CD4-positive, alpha-beta memory T cell (primary cell): ENCODE measurements at regions not wholly inside any gene's neighbourhood (a gene's known extent, or its start where the extent isn't known, plus 50 kb on each side); places are given as distances from the start of the nearest gene placed in this dataset.

Source experiments
- CTCF ChIA-PET: fragments of 350-600 bp; sonication (Branson Sonifier 250); formaldehyde crosslinking; loops from one replicate; lab custom pipeline; 2021; ENCODE audit warnings: inconsistent platforms; ENCODE audit not compliant: partially characterized antibody; lab: Charles Lee
- POLR2A ChIA-PET: fragments of 350-600 bp; sonication (Branson Sonifier 250); formaldehyde crosslinking; loops from one replicate; lab custom pipeline; 2021; ENCODE audit not compliant: partially characterized antibody; lab: Charles Lee
- DNase-seq, 5 donors: peaks; one replicate each; pipeline versions ENCODE4 v3.0.0 to v3.0.0-alpha.2; 2020 to 2022; ENCODE audit warnings: mixed read lengths in 1 of 5
- H3K27ac ChIP-seq: one replicate; pipeline ENCODE4 v1.7.0; 2013; ENCODE audit warnings: low read depth, low read length
- H3K27me3 ChIP-seq: 2 replicates; pipeline ENCODE4 v1.7.0; 2013; ENCODE audit warnings: mild to moderate bottlenecking, low read length, moderate library complexity; ENCODE audit not compliant: insufficient read depth
- H3K36me3 ChIP-seq: 2 replicates; pipeline ENCODE4 v1.7.0; 2013; ENCODE audit warnings: mild to moderate bottlenecking, low read length, moderate library complexity; ENCODE audit not compliant: insufficient read depth
- H3K4me1 ChIP-seq: 2 replicates; pipeline ENCODE4 v1.7.0; 2013; ENCODE audit warnings: mild to moderate bottlenecking, low read length, moderate library complexity; ENCODE audit not compliant: insufficient read depth
- H3K4me3 ChIP-seq, 2 donors: one replicate each; pipeline ENCODE4 v1.7.0; 2013; ENCODE audit warnings: low read length in 2 of 2, mild to moderate bottlenecking in 1 of 2
- H3K9me3 ChIP-seq, 2 donors: one replicate each; pipeline ENCODE4 v1.7.0; 2013; ENCODE audit warnings: low read length in 2 of 2, control low read depth in 1 of 2; ENCODE audit not compliant: control insufficient read depth in 1 of 2
- H3K27ac Mint-ChIP-seq, 7 donors: one replicate each; pipeline ENCODE4 v1.8.0; 2020 to 2021; ENCODE audit warnings: mixed read lengths in 7 of 7, mild to moderate bottlenecking in 6 of 7, inconsistent platforms in 3 of 7, moderate library complexity in 3 of 7
- H3K27me3 Mint-ChIP-seq, 2 donors: one replicate each; pipeline ENCODE4 v1.8.0; 2020 to 2021; ENCODE audit warnings: mixed read lengths in 2 of 2
- H3K36me3 Mint-ChIP-seq, 2 donors: one replicate each; pipeline ENCODE4 v1.8.0; 2020 to 2021; ENCODE audit warnings: mixed read lengths in 2 of 2, inconsistent platforms in 1 of 2, mild to moderate bottlenecking in 1 of 2
- H3K4me1 Mint-ChIP-seq, 4 donors: one replicate each; pipeline ENCODE4 v1.8.0; 2020 to 2021; ENCODE audit warnings: mixed read lengths in 4 of 4, mild to moderate bottlenecking in 1 of 4
- H3K4me3 Mint-ChIP-seq, 8 donors: one replicate each; pipeline ENCODE4 v1.8.0; 2020 to 2021; ENCODE audit warnings: mixed read lengths in 8 of 8, mild to moderate bottlenecking in 7 of 8, moderate library complexity in 6 of 8, inconsistent platforms in 3 of 8
- H3K9me3 Mint-ChIP-seq, 8 donors: one replicate each; pipeline ENCODE4 v1.8.0; 2020 to 2021; ENCODE audit warnings: mixed read lengths in 8 of 8, mild to moderate bottlenecking in 5 of 8, inconsistent platforms in 3 of 8, moderate library complexity in 1 of 8
- intact Hi-C: fragments of 100-400 bp; cut with micrococcal nuclease; formaldehyde crosslinking; loops from one replicate; pipeline ENCODE4 v1.15.1; 2023

- ChIA-PET POLR2A (no interaction called here), CTCF (interaction anchor here (1.1 kb wide), 1 partner anchor 20 kb away, joined by 3 read pairs; no protein-coding TSS in a partner anchor)
- H3K9me3 Mint-ChIP-seq: peaks cover 0 to 8% (median 1%) of the 10 kb centered on the region in 8 donors
- no peaks in the 10 kb centered on the region for H3K36me3 Mint-ChIP-seq
- no peaks in the 10 kb centered on the region for H3K27me3 ChIP-seq
- H3K27me3 Mint-ChIP-seq: peaks cover 6 to 12% of the 10 kb centered on the region in 2 donors
- no peak overlapping the region for H3K27ac ChIP-seq
- no peaks in the 10 kb centered on the region for H3K36me3 ChIP-seq
- H3K4me3 ChIP-seq: no peak overlapping the region
- intact Hi-C loops: no loop called here
- no peak for DNase-seq
- no peaks in the 10 kb centered on the region for H3K4me1 Mint-ChIP-seq
- no peaks in the 10 kb centered on the region for H3K4me1 ChIP-seq
- no peaks in the 10 kb centered on the region for H3K9me3 ChIP-seq
- H3K27ac Mint-ChIP-seq: no peak overlapping the region
- H3K4me3 Mint-ChIP-seq: no peak overlapping the region
These were observed 405.6 kb downstream of the PMP22 start for GRCh38 chr17:14859542-14859941.

GRCh38 chr17:14856176-14856575 lies 408.9 kb downstream of the PMP22 start:
- no peaks in the 10 kb centered on the region for H3K9me3 ChIP-seq
- H3K4me3 Mint-ChIP-seq: no peak overlapping the region
- peaks cover 3 to 10% of the 10 kb centered on the region in 2 donors for H3K27me3 Mint-ChIP-seq
- no peaks in the 10 kb centered on the region for H3K4me1 ChIP-seq
- CTCF ChIA-PET: no interaction called here
- H3K36me3 ChIP-seq: no peaks in the 10 kb centered on the region
- no peak for DNase-seq
- no peaks in the 10 kb centered on the region for H3K4me1 Mint-ChIP-seq
- no peak overlapping the region for H3K4me3 ChIP-seq
- intact Hi-C loops: no loop called here
- POLR2A ChIA-PET: no interaction called here
- peaks cover 0 to 8% (median 0%) of the 10 kb centered on the region in 8 donors for H3K9me3 Mint-ChIP-seq
- H3K36me3 Mint-ChIP-seq: no peaks in the 10 kb centered on the region
- H3K27me3 ChIP-seq: no peaks in the 10 kb centered on the region
- no peak overlapping the region for H3K27ac ChIP-seq
- no peak overlapping the region for H3K27ac Mint-ChIP-seq

GRCh38 chr17:14854691-14855090 lies 410.4 kb downstream of the PMP22 start:
- Histone ChIP-seq H3K36me3 (no peaks in the 10 kb centered on the region), H3K4me3 (no peak overlapping the region), H3K9me3 (no peaks in the 10 kb centered on the region), H3K4me1 (no peaks in the 10 kb centered on the region), H3K27ac (no peak overlapping the region), H3K27me3 (no peaks in the 10 kb centered on the region)
- no peak overlapping the region for H3K4me3 Mint-ChIP-seq
- ChIA-PET POLR2A (no interaction called here), CTCF (no interaction called here)
- no peak for DNase-seq
- no peaks in the 10 kb centered on the region for H3K36me3 Mint-ChIP-seq
- H3K9me3 Mint-ChIP-seq: peaks cover 0 to 11% (median 4%) of the 10 kb centered on the region in 8 donors
- peaks cover 8% of the 10 kb centered on the region in 2 donors for H3K27me3 Mint-ChIP-seq
- H3K4me1 Mint-ChIP-seq: no peaks in the 10 kb centered on the region
- no peak overlapping the region for H3K27ac Mint-ChIP-seq
- intact Hi-C loops: no loop called here

GRCh38 chr17:14845591-14846281 lies 419.4 kb downstream of the PMP22 start:
- H3K9me3 Mint-ChIP-seq: peaks cover 0 to 12% (median 2%) of the 10 kb centered on the region in 8 donors
- ChIA-PET POLR2A (no interaction called here), CTCF (no interaction called here)
- H3K27me3 Mint-ChIP-seq: peaks cover 13 to 20% of the 10 kb centered on the region in 2 donors
- DNase-seq: no peak
- H3K36me3 ChIP-seq: no peaks in the 10 kb centered on the region
- no peak overlapping the region for H3K4me3 Mint-ChIP-seq
- no peaks in the 10 kb centered on the region for H3K36me3 Mint-ChIP-seq
- H3K27me3 ChIP-seq: no peaks in the 10 kb centered on the region
- no peaks in the 10 kb centered on the region for H3K4me1 Mint-ChIP-seq
- intact Hi-C loops: no loop called here
- H3K4me3 ChIP-seq: no peak overlapping the region
- no peak overlapping the region for H3K27ac Mint-ChIP-seq
- no peaks in the 10 kb centered on the region for H3K4me1 ChIP-seq
- H3K9me3 ChIP-seq: no peaks in the 10 kb centered on the region
- H3K27ac ChIP-seq: no peak overlapping the region

- H3K36me3 Mint-ChIP-seq: no peaks in the 10 kb centered on the region
- intact Hi-C loops: no loop called here
- H3K4me3 Mint-ChIP-seq: no peak overlapping the region
- H3K4me1 Mint-ChIP-seq: no peaks in the 10 kb centered on the region
- POLR2A ChIA-PET: no interaction called here
- no peak overlapping the region for H3K27ac Mint-ChIP-seq
- Histone ChIP-seq H3K27ac (no peak overlapping the region), H3K9me3 (no peaks in the 10 kb centered on the region), H3K36me3 (no peaks in the 10 kb centered on the region), H3K27me3 (no peaks in the 10 kb centered on the region), H3K4me3 (no peak overlapping the region), H3K4me1 (no peaks in the 10 kb centered on the region)
- DNase-seq: no peak
- CTCF ChIA-PET: no interaction called here
- H3K27me3 Mint-ChIP-seq: peaks cover 4 to 16% of the 10 kb centered on the region in 2 donors
- peaks cover 0 to 2% (median 0%) of the 10 kb centered on the region in 8 donors for H3K9me3 Mint-ChIP-seq
These were observed 421.9 kb downstream of the PMP22 start for GRCh38 chr17:14843086-14843795.

DNA sequence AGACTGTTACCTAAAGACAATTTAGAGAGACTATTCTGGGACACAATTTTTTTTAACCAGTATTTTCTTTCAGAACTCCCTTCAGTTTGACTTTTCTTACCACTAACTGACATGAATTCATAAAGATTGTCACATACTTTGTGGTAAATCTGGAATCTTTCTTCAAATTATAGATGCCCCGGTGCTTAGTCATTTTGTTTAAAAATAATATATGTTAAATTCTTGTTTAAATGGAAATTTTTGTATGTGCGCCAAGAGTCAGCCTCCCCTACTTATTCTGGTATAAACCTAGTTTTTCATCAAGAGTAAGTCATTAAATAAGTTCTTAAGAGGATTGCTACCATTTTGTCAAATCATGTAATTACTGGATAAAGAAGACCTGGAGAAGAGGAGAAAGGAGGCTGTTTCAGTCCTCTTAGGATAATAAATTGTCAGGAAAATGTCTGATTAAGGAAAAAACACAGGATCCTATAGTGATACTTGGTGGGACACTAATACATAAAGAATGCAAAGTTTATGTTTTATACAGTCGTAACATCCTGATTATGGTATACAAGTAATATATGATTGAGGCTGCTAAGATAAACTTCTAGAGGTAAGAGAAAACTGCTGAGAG lies 424.4 kb downstream of the PMP22 start:
- Histone ChIP-seq H3K9me3 (no peaks in the 10 kb centered on the region), H3K27me3 (no peaks in the 10 kb centered on the region), H3K36me3 (no peaks in the 10 kb centered on the region), H3K4me3 (no peak overlapping the region), H3K4me1 (no peaks in the 10 kb centered on the region), H3K27ac (no peak overlapping the region)
- Mint-ChIP-seq H3K9me3 (peaks cover 0 to 2% (median 0%) of the 10 kb centered on the region in 8 donors), H3K4me1 (no peaks in the 10 kb centered on the region), H3K4me3 (no peak overlapping the region), H3K27me3 (peaks cover 7 to 14% of the 10 kb centered on the region in 2 donors), H3K27ac (no peak overlapping the region), H3K36me3 (no peaks in the 10 kb centered on the region)
- no peak for DNase-seq
- ChIA-PET CTCF (no interaction called here), POLR2A (no interaction called here)
- intact Hi-C loops: no loop called here

GRCh38 chr17:14838567-14838966 lies 426.6 kb downstream of the PMP22 start:
- no peaks in the 10 kb centered on the region for H3K36me3 Mint-ChIP-seq
- Histone ChIP-seq H3K4me1 (no peaks in the 10 kb centered on the region), H3K27ac (no peak overlapping the region), H3K27me3 (no peaks in the 10 kb centered on the region), H3K4me3 (no peak overlapping the region), H3K36me3 (no peaks in the 10 kb centered on the region), H3K9me3 (no peaks in the 10 kb centered on the region)
- peaks cover 5 to 7% of the 10 kb centered on the region in 2 donors for H3K27me3 Mint-ChIP-seq
- no peak for DNase-seq
- H3K4me1 Mint-ChIP-seq: peaks cover 0 to under 1% (median under 1%) of the 10 kb centered on the region in 4 donors
- intact Hi-C loops: no loop called here
- CTCF ChIA-PET: no interaction called here
- peaks cover 0 to 6% (median 0%) of the 10 kb centered on the region in 8 donors for H3K9me3 Mint-ChIP-seq
- H3K4me3 Mint-ChIP-seq: no peak overlapping the region
- no peak overlapping the region for H3K27ac Mint-ChIP-seq
- POLR2A ChIA-PET: no interaction called here
